Esophagus (tissue), 2 donors: ENCODE measurements at regions not wholly inside any gene's neighbourhood (a gene's known extent, or its start where the extent isn't known, plus 50 kb on each side); places are given as distances from the start of the nearest gene placed in this dataset.
"Not testable (repeated sequence)": the region's sequence is repeated elsewhere in the genome, so short reads cannot be mapped to it uniquely, and the experiment has no call there.

Experiments used
- H3K27ac ChIP-seq, 2 donors: one replicate each; pipeline ENCODE4 v1.5.1; 2013; ENCODE audit warnings: low read depth in 2 of 2, mild to moderate bottlenecking in 2 of 2, inconsistent platforms in 1 of 2, low read length in 1 of 2, moderate library complexity in 1 of 2
- H3K27me3 ChIP-seq, 2 donors: one replicate each; pipeline ENCODE4 v1.6.1; 2013; ENCODE audit warnings: low read length in 2 of 2, control low read depth in 1 of 2, mild to moderate bottlenecking in 1 of 2; ENCODE audit not compliant: insufficient read depth in 2 of 2, control insufficient read depth in 1 of 2
- H3K36me3 ChIP-seq, 2 donors: one replicate each; pipeline ENCODE4 v1.6.1; 2013; ENCODE audit warnings: low read length in 1 of 2; ENCODE audit not compliant: control insufficient read depth in 2 of 2, insufficient read depth in 2 of 2
- H3K4me1 ChIP-seq, 2 donors: one replicate each; pipeline ENCODE4 v1.6.1; 2013; ENCODE audit warnings: low read length in 1 of 2; ENCODE audit not compliant: control insufficient read depth in 2 of 2, insufficient read depth in 2 of 2
- H3K4me3 ChIP-seq, 2 donors: one replicate each; pipeline ENCODE4 v1.5.1; 2013; ENCODE audit warnings: low read length in 2 of 2, mild to moderate bottlenecking in 2 of 2, low read depth in 1 of 2, moderate library complexity in 1 of 2
- H3K9me3 ChIP-seq, 2 donors: one replicate each; pipeline ENCODE4 v1.6.1; 2013; ENCODE audit warnings: mild to moderate bottlenecking in 2 of 2, low read depth in 1 of 2, low read length in 1 of 2, moderate library complexity in 1 of 2; ENCODE audit not compliant: control insufficient read depth in 2 of 2, insufficient read depth in 1 of 2
- WGBS, 2 donors: extraction: QIAGEN DNeasy Blood & Tissue Kit; methylation state at CpG; one replicate each; pipeline ENCODE4 v1.1.7; 2013; 5-methylcytosine and 5-hydroxymethylcytosine counted together
- donor health status: healthy with polysubstance abuse.
- donor health status: Bipolar disorder and iron deficiency.

DNA sequence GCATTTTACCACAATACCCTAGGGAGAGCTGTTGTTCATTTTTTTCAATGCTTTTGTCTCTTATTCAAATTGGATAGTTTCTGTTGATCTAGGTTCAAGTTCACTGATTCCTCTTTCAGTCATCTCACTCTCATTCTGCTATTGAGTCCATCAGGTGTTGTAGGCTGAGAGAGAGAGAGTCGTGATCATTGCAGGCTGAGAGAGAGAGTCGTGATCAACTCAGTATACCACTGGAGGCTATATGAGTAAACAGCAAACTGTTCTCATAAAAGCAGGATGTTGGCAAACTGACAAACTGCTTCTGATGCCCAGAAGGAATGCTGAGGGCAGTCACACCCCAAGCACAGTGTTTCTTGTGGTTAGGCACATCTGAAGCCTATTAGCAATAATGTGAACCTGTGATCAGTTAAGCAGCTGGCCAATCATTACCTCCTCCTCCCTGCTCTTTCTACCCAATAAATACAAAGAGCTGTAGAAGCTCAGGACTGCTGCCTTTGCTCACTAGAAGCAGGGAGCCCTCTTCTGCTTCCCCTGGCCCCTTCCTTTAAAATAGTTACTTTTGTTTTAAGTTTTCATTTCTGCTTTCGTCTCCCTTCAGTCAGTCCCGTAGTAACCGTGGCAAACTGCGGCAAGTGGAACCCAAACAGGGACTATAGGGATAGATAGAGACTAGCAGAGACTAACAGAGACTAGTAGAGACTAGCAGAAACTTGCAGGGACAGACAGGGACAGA lies 476.1 kb upstream of the ACO1 start:
- H3K9me3 ChIP-seq, result peaks cover 0 to 2% of the 10 kb centered on the region in 2 donors
- H3K4me1 ChIP-seq, result no peaks in the 10 kb centered on the region
- WGBS, 2 donors, result 73 to 75% methylated on average over 6 of the region's 6 CpGs
- H3K36me3 ChIP-seq, result no peaks in the 10 kb centered on the region
- H3K27me3 ChIP-seq, result no peaks in the 10 kb centered on the region
- no peak overlapping the region for H3K27ac ChIP-seq
- H3K4me3 ChIP-seq, result no peak overlapping the region

DNA sequence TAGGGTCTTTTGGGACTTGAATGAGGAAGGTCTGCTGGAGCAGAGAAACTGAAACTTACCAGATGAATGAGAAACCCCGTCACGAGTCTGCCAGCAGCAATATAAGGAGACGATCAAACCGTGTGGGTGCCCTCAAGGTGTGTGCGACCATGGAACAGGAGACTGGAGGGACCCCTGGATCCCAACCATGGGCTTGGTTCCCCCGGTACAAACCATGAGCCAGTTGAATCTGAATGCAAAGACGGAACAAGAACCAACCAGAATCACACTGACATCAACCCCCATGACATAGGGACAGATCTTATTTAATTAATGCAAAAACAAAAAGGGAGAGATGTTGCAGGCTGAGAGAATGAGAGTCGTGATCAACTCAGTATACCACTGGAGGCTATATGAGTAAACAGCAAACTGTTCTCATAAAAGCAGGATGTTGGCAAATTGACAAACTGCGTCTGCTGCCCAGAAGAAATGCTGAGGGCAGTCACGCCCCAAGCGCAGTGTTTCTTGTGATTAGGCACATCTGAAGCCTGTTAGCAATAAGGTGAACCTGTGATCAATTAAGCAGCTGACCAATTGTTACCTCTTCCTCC lies 475.5 kb upstream of the ACO1 start:
- 74 to 76% methylated on average over 11 of the region's 11 CpGs for WGBS, 2 donors
- no peak overlapping the region for H3K4me3 ChIP-seq

DNA sequence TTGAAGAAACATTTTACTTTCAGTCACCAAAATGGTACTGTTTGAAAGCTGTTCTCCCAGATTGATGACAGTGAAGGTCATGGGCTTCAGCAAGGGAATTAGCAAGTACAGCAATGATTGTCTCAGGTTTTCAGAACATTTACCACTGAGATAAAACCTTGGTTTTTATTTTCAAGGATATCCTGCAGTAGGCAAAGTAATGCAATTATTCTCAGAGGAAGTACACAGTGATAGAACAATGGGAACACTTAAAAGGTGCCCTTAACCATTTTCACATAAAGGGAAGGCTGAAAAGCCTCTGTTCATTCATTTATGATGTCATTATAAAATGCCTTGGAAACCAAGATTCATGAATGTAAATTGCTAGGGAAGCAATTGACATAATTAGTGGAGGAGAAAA lies 471.8 kb upstream of the ACO1 start:
- H3K27me3 ChIP-seq, result no peaks in the 10 kb centered on the region
- no peak overlapping the region for H3K4me3 ChIP-seq
- peaks cover 0 to 2% of the 10 kb centered on the region in 2 donors for H3K9me3 ChIP-seq
- no peak overlapping the region for H3K27ac ChIP-seq
- H3K4me1 ChIP-seq, result no peaks in the 10 kb centered on the region
- no peaks in the 10 kb centered on the region for H3K36me3 ChIP-seq

More for the DNA sequence above, 475.5 kb upstream of the ACO1 start:
- peaks cover 0 to 2% of the 10 kb centered on the region in 2 donors for H3K9me3 ChIP-seq
- no peaks in the 10 kb centered on the region for H3K4me1 ChIP-seq
- no peaks in the 10 kb centered on the region for H3K27me3 ChIP-seq
- H3K27ac ChIP-seq, result no peak overlapping the region
- no peaks in the 10 kb centered on the region for H3K36me3 ChIP-seq

- 48 to 49% methylated on average over 2 of the region's 2 CpGs for WGBS, 2 donors
- Histone ChIP-seq H3K36me3 (no peaks in the 10 kb centered on the region), H3K9me3 (peaks cover 0 to 2% of the 10 kb centered on the region in 2 donors), H3K27me3 (no peaks in the 10 kb centered on the region), H3K4me3 (no peak overlapping the region), H3K4me1 (no peaks in the 10 kb centered on the region), H3K27ac (no peak overlapping the region)
These were observed 467.7 kb upstream of the ACO1 start for GRCh38 chr9:31916591-31917241.

DNA sequence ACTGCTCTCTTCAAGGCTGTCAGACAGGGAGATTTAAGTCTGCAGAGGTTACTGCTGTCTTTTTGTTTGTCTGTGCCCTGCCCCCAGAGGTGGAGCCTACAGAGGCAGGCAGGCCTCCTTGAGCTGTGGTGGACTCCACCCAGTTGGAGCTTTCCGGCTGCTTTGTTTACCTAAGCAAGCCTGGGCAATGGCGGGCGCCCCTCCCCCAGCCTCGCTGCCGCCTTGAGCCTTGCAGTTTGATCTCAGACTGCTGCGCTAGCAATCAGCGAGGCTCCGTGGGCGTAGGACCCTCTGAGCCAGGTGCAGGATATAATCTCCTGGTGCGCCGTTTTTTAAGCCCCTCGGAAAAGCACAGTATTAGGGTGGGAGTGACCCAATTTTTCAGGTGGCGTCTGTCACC lies 446.7 kb upstream of the ACO1 start:
- H3K27me3 ChIP-seq, H3K4me3 ChIP-seq, H3K4me1 ChIP-seq, H3K36me3 ChIP-seq, H3K27ac ChIP-seq, H3K9me3 ChIP-seq: not testable (repeated sequence)
- 86 to 87% methylated on average over 13 of the region's 13 CpGs for whole genome bisulfite sequencing, 2 donors

DNA sequence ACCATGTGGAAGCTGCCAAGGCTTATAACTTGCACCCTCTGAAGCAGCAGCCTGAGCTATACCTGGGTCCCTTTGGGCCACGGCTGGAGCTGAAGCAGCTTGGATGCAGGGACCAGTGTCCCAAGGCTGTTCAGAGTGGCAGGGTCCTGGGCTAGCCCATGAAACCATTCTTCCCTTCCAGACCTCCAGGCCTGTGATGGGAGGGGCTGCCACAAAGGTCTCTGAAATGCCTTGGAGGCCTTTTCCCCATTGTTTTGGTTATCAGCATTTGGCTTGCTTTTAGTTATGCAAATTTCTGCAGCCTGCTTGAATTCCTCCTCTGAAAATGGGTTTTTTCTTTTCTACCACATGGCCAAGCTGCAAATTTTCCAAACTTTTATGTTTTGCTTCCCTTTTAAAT lies 433.7 kb upstream of the ACO1 start:
- Histone ChIP-seq H3K36me3 (no peaks in the 10 kb centered on the region), H3K4me3 (no peak overlapping the region), H3K9me3 (peaks cover 3 to 4% of the 10 kb centered on the region in 2 donors), H3K27ac (no peak overlapping the region), H3K27me3 (no peaks in the 10 kb centered on the region), H3K4me1 (no peaks in the 10 kb centered on the region)
- WGBS, 2 donors, result 36 to 44% methylated on average over 1 of the region's 1 CpG

- H3K4me1 ChIP-seq, result no peaks in the 10 kb centered on the region
- H3K4me3 ChIP-seq, result no peak overlapping the region
- H3K36me3 ChIP-seq, result no peaks in the 10 kb centered on the region
- no peaks in the 10 kb centered on the region for H3K27me3 ChIP-seq
- no peak overlapping the region for H3K27ac ChIP-seq
- peaks cover 6 to 9% of the 10 kb centered on the region in 2 donors for H3K9me3 ChIP-seq
- WGBS, 2 donors, result 74 to 92% methylated on average over 1 of the region's 1 CpG
These were observed 425.9 kb upstream of the ACO1 start for GRCh38 chr9:31958572-31958971.

GRCh38 chr9:31969552-31969951 lies 414.9 kb upstream of the ACO1 start:
- no peaks in the 10 kb centered on the region for H3K27me3 ChIP-seq
- H3K9me3 ChIP-seq, result no peaks in the 10 kb centered on the region
- WGBS, 2 donors, result 49 to 57% methylated on average over 2 of the region's 2 CpGs
- no peak overlapping the region for H3K27ac ChIP-seq
- no peak overlapping the region for H3K4me3 ChIP-seq
- no peaks in the 10 kb centered on the region for H3K36me3 ChIP-seq
- no peaks in the 10 kb centered on the region for H3K4me1 ChIP-seq

GRCh38 chr9:31983895-31984294 lies 400.5 kb upstream of the ACO1 start:
- Histone ChIP-seq H3K9me3 (peaks cover 6 to 11% of the 10 kb centered on the region in 2 donors), H3K27me3 (no peaks in the 10 kb centered on the region), H3K36me3 (no peaks in the 10 kb centered on the region), H3K4me1 (no peaks in the 10 kb centered on the region), H3K4me3 (no peak overlapping the region), H3K27ac (no peak overlapping the region)
- WGBS, 2 donors, result 24 to 33% methylated on average over 1 of the region's 1 CpG
